Activated B cell treated with CpG ODN at 0.5 μM for 24 hours (primary cell): ENCODE measurements at regions not wholly inside any gene's neighbourhood (a gene's known extent, or its start where the extent isn't known, plus 50 kb on each side); places are given as distances from the start of the nearest gene placed in this dataset.

Source experiments
- ATAC-seq: fragments of 200-7000 bp; cut with Tn5 transposase; one replicate; pipeline ENCODE4 v1.10.0; 2021; ENCODE audit warnings: low read depth, mild to moderate bottlenecking, moderate library complexity
- CTCF ChIA-PET: fragments of 350-600 bp; sonication (Branson Sonifier 250); formaldehyde crosslinking; loops from one replicate; lab custom pipeline; 2021; ENCODE audit warnings: antibody characterized with exemption; lab: Charles Lee
- POLR2A ChIA-PET: fragments of 350-600 bp; sonication (Branson Sonifier 250); formaldehyde crosslinking; loops from one replicate; lab custom pipeline; 2021; ENCODE audit warnings: antibody characterized with exemption; lab: Charles Lee
- DNase-seq: peaks from one replicate; pipeline ENCODE4 v3.0.0; 2022
- H3K27ac Mint-ChIP-seq: one replicate; pipeline ENCODE4 v1.8.0; 2020; ENCODE audit warnings: mixed read lengths
- H3K27me3 Mint-ChIP-seq: one replicate; pipeline ENCODE4 v1.8.0; 2021; ENCODE audit warnings: mixed read lengths
- H3K36me3 Mint-ChIP-seq: one replicate; pipeline ENCODE4 v1.8.0; 2021; ENCODE audit warnings: low read depth, mixed read lengths
- H3K4me1 Mint-ChIP-seq: one replicate; pipeline ENCODE4 v1.8.0; 2021; ENCODE audit warnings: mixed read lengths
- H3K4me3 Mint-ChIP-seq: one replicate; pipeline ENCODE4 v1.8.0; 2020; ENCODE audit warnings: mild to moderate bottlenecking, mixed read lengths
- H3K9me3 Mint-ChIP-seq: one replicate; pipeline ENCODE4 v1.8.0; 2020; ENCODE audit warnings: mixed read lengths
- CTCF ChIP-seq: fragments of 200-600 bp; IDR thresholded peaks from one replicate; pipeline ENCODE4 v1.8.0; 2022; ENCODE audit warnings: antibody characterized with exemption, mild to moderate bottlenecking
- intact Hi-C: fragments of 100-400 bp; cut with micrococcal nuclease; formaldehyde crosslinking; loops from one replicate; pipeline ENCODE4 v1.15.1; 2024

- TF ChIP-seq CTCF: no peak
- no peak for ATAC-seq
- intact Hi-C loops: no loop called here
- H3K36me3 Mint-ChIP-seq: no peaks in the 10 kb centered on the region
- ChIA-PET CTCF (no interaction called here), POLR2A (no interaction called here)
- no peak overlapping the region for H3K27ac Mint-ChIP-seq
- peaks cover 11% of the 10 kb centered on the region for H3K9me3 Mint-ChIP-seq
- no peaks in the 10 kb centered on the region for H3K4me1 Mint-ChIP-seq
- no peak overlapping the region for H3K4me3 Mint-ChIP-seq
- no peaks in the 10 kb centered on the region for H3K27me3 Mint-ChIP-seq
- no peak for DNase-seq
Measured at GRCh38 chr2:76472946-76473345, 762.2 kb upstream of the GCFC2 start.

GRCh38 chr2:76469066-76469465 is 758.4 kb upstream of the GCFC2 start:
- Mint-ChIP-seq H3K9me3 (peaks cover 11% of the 10 kb centered on the region), H3K4me1 (no peaks in the 10 kb centered on the region), H3K4me3 (no peak overlapping the region), H3K27ac (no peak overlapping the region), H3K36me3 (no peaks in the 10 kb centered on the region), H3K27me3 (no peaks in the 10 kb centered on the region)
- CTCF ChIA-PET: no interaction called here
- intact Hi-C loops: no loop called here
- TF ChIP-seq CTCF: no peak
- POLR2A ChIA-PET: no interaction called here
- DNase-seq (no peak), ATAC-seq (no peak)

- intact Hi-C loops: no loop called here
- Mint-ChIP-seq H3K4me1 (no peaks in the 10 kb centered on the region), H3K27ac (no peak overlapping the region), H3K4me3 (no peak overlapping the region), H3K9me3 (peaks cover 2% of the 10 kb centered on the region), H3K36me3 (no peaks in the 10 kb centered on the region), H3K27me3 (no peaks in the 10 kb centered on the region)
- TF ChIP-seq CTCF: no peak
- CTCF ChIA-PET: no interaction called here
- DNase-seq: no peak
- POLR2A ChIA-PET: no interaction called here
- no peak for ATAC-seq
Measured at GRCh38 chr2:76467326-76467725, 756.6 kb upstream of the GCFC2 start.

GRCh38 chr2:76464310-76464709 is 753.6 kb upstream of the GCFC2 start:
- H3K36me3 Mint-ChIP-seq: no peaks in the 10 kb centered on the region
- no peak for ATAC-seq
- no peak overlapping the region for H3K27ac Mint-ChIP-seq
- no peak for DNase-seq
- peaks cover 5% of the 10 kb centered on the region for H3K9me3 Mint-ChIP-seq
- H3K4me3 Mint-ChIP-seq: no peak overlapping the region
- intact Hi-C loops: no loop called here
- ChIA-PET POLR2A (no interaction called here), CTCF (no interaction called here)
- no peaks in the 10 kb centered on the region for H3K4me1 Mint-ChIP-seq
- TF ChIP-seq CTCF: no peak
- no peaks in the 10 kb centered on the region for H3K27me3 Mint-ChIP-seq

GRCh38 chr2:76461431-76461830 is 750.7 kb upstream of the GCFC2 start:
- Mint-ChIP-seq H3K4me3 (no peak overlapping the region), H3K27ac (no peak overlapping the region), H3K27me3 (no peaks in the 10 kb centered on the region), H3K36me3 (no peaks in the 10 kb centered on the region), H3K4me1 (no peaks in the 10 kb centered on the region), H3K9me3 (peaks cover 6% of the 10 kb centered on the region)
- ChIA-PET CTCF (no interaction called here), POLR2A (no interaction called here)
- DNase-seq (no peak), ATAC-seq (no peak)
- intact Hi-C loops: no loop called here
- no peak for TF ChIP-seq CTCF
